Smooth muscle cell (in vitro differentiated cells): ENCODE measurements at regions not wholly inside any gene's neighbourhood (a gene's known extent, or its start where the extent isn't known, plus 50 kb on each side); places are given as distances from the start of the nearest gene placed in this dataset.

ENCODE experiments used
- DNase-seq: peaks from one replicate; lab custom pipeline; 2025; ENCODE audit not compliant: unreplicated experiment; lab: John Stamatoyannopoulos, UW
- H2AFZ ChIP-seq: fragments of 200-600 bp; sonication (generic); 2 replicates; pipeline ENCODE4 v1.6.0; 2016; ENCODE audit warnings: antibody characterized with exemption, low read depth, mild to moderate bottlenecking
- H3F3A ChIP-seq: fragments of 200-600 bp; sonication (generic); 2 replicates; pipeline ENCODE4 v1.6.0; 2017; ENCODE audit warnings: antibody characterized with exemption, low read depth
- H3K27ac ChIP-seq: fragments of 200-600 bp; sonication (generic); 2 replicates; pipeline ENCODE4 v1.5.1; 2016; ENCODE audit warnings: low read depth, mild to moderate bottlenecking
- H3K27me3 ChIP-seq: fragments of 200-600 bp; sonication (generic); 2 replicates; pipeline ENCODE4 v1.6.1; 2016; ENCODE audit warnings: low read depth, mild to moderate bottlenecking
- H3K36me3 ChIP-seq: fragments of 200-600 bp; sonication (generic); 2 replicates; pipeline ENCODE4 v1.5.1; 2016; ENCODE audit warnings: low read depth
- H3K4me1 ChIP-seq: fragments of 200-600 bp; sonication (generic); 2 replicates; pipeline ENCODE4 v1.5.1; 2016; ENCODE audit warnings: low read depth
- H3K4me2 ChIP-seq: fragments of 200-600 bp; sonication (generic); 2 replicates; pipeline ENCODE4 v1.6.0; 2016; ENCODE audit warnings: mild to moderate bottlenecking
- H3K4me3 ChIP-seq: fragments of 200-600 bp; sonication (generic); 2 replicates; pipeline ENCODE4 v1.5.1; 2016; ENCODE audit warnings: mild to moderate bottlenecking
- H3K79me2 ChIP-seq: fragments of 200-600 bp; sonication (generic); 2 replicates; pipeline ENCODE4 v1.6.0; 2016; ENCODE audit warnings: low read depth, mild to moderate bottlenecking
- H3K9ac ChIP-seq: fragments of 200-600 bp; sonication (generic); 2 replicates; pipeline ENCODE4 v1.6.0; 2016; ENCODE audit warnings: low read depth
- H3K9me3 ChIP-seq: fragments of 200-600 bp; sonication (generic); replicated peaks from 2 replicates; pipeline ENCODE4 v1.5.1; 2016; ENCODE audit warnings: low read depth
- H4K20me1 ChIP-seq: fragments of 200-600 bp; sonication (generic); 2 replicates; pipeline ENCODE4 v1.6.0; 2016; ENCODE audit warnings: low read depth
- CTCF ChIP-seq: fragments of 200-600 bp; sonication (generic); IDR thresholded peaks from 2 replicates; pipeline ENCODE4 v1.5.1; 2017; ENCODE audit warnings: borderline replicate concordance, mild to moderate bottlenecking, antibody characterized with exemption; ENCODE audit not compliant: insufficient read depth, poor library complexity, severe bottlenecking
- WGBS: methylation state at CpG from one replicate; pipeline ENCODE4 v1.1.7; 2016; ENCODE audit warnings: low lambda C conversion rate; 5-methylcytosine and 5-hydroxymethylcytosine counted together

GRCh38 chr2:205932861-205933260 lies 153.1 kb downstream of the INO80D start:
- no peaks in the 10 kb centered on the region for H3K9me3 ChIP-seq
- H3F3A ChIP-seq: peaks cover 10% of the 10 kb centered on the region
- peaks cover 9% of the 10 kb centered on the region for H3K4me1 ChIP-seq
- DNase-seq: no peak
- no peaks in the 10 kb centered on the region for H4K20me1 ChIP-seq
- H3K4me2 ChIP-seq: no peak overlapping the region
- H3K9ac ChIP-seq: no peak overlapping the region
- WGBS: 35% methylated on average over 2 of the region's 2 CpGs
- no peak for TF ChIP-seq CTCF
- no peaks in the 10 kb centered on the region for H3K79me2 ChIP-seq
- H2AFZ ChIP-seq: no peak overlapping the region
- H3K36me3 ChIP-seq: no peaks in the 10 kb centered on the region
- H3K27ac ChIP-seq: no peak overlapping the region
- H3K27me3 ChIP-seq: peaks cover 2% of the 10 kb centered on the region
- no peak overlapping the region for H3K4me3 ChIP-seq

GRCh38 chr2:205931388-205931787 lies 154.6 kb downstream of the INO80D start:
- WGBS: 100% methylated on average over 3 of the region's 3 CpGs
- H3K9me3 ChIP-seq: no peaks in the 10 kb centered on the region
- no peak overlapping the region for H3K27ac ChIP-seq
- no peaks in the 10 kb centered on the region for H3K79me2 ChIP-seq
- H2AFZ ChIP-seq: peak overlapping the region; percentile 78
- H3K4me1 ChIP-seq: peaks cover 9% of the 10 kb centered on the region
- no peak overlapping the region for H3K4me3 ChIP-seq
- peaks cover 15% of the 10 kb centered on the region for H3K27me3 ChIP-seq
- H3K36me3 ChIP-seq: no peaks in the 10 kb centered on the region
- DNase-seq: no peak
- H3K4me2 ChIP-seq: no peak overlapping the region
- no peaks in the 10 kb centered on the region for H4K20me1 ChIP-seq
- no peak for TF ChIP-seq CTCF
- no peak overlapping the region for H3K9ac ChIP-seq
- H3F3A ChIP-seq: peaks cover 10% of the 10 kb centered on the region

- peaks cover 9% of the 10 kb centered on the region for H3K4me1 ChIP-seq
- no peak overlapping the region for H3K9ac ChIP-seq
- peak overlapping the region; percentile 78 for H2AFZ ChIP-seq
- H3K4me2 ChIP-seq: peak overlapping the region; percentile 48
- peaks cover 10% of the 10 kb centered on the region for H3F3A ChIP-seq
- no peak for DNase-seq
- no peaks in the 10 kb centered on the region for H3K79me2 ChIP-seq
- no peaks in the 10 kb centered on the region for H3K9me3 ChIP-seq
- H4K20me1 ChIP-seq: no peaks in the 10 kb centered on the region
- peaks cover 16% of the 10 kb centered on the region for H3K27me3 ChIP-seq
- TF ChIP-seq CTCF: no peak
- H3K36me3 ChIP-seq: no peaks in the 10 kb centered on the region
- peak overlapping the region; percentile 45 for H3K27ac ChIP-seq
- no peak overlapping the region for H3K4me3 ChIP-seq
- 26% methylated on average over 4 of the region's 4 CpGs for WGBS
These were observed 155.8 kb downstream of the INO80D start for GRCh38 chr2:205930209-205930608.

- Histone ChIP-seq H3K27ac (peak overlapping the region; percentile 45), H3K4me2 (peak overlapping the region; percentile 48), H3F3A (peaks cover 10% of the 10 kb centered on the region), H3K36me3 (no peaks in the 10 kb centered on the region), H3K9me3 (no peaks in the 10 kb centered on the region), H3K4me1 (peaks cover 9% of the 10 kb centered on the region), H3K27me3 (peaks cover 16% of the 10 kb centered on the region), H3K79me2 (no peaks in the 10 kb centered on the region), H4K20me1 (no peaks in the 10 kb centered on the region), H2AFZ (no peak overlapping the region), H3K9ac (no peak overlapping the region), H3K4me3 (no peak overlapping the region)
- WGBS: 83% methylated on average over 9 of the region's 9 CpGs
- no peak for DNase-seq
- TF ChIP-seq CTCF: no peak
These were observed 156.6 kb downstream of the INO80D start for GRCh38 chr2:205929246-205929942.
